Activated CD4-positive, alpha-beta memory T cell treated with anti-CD3 and anti-CD28 coated beads, Interleukin-2, amount 10 ng/mL, durations not matched to agents 7 days and 5 days (primary cell): ENCODE measurements at regions not wholly inside any gene's neighbourhood (a gene's known extent, or its start where the extent isn't known, plus 50 kb on each side); places are given as distances from the start of the nearest gene placed in this dataset.

Experiments used
- CTCF ChIA-PET: fragments of 350-600 bp; sonication (Branson Sonifier 250); formaldehyde crosslinking; loops from one replicate; lab custom pipeline; 2021; ENCODE audit warnings: antibody characterized with exemption, inconsistent platforms; lab: Charles Lee
- POLR2A ChIA-PET: fragments of 350-600 bp; sonication (Branson Sonifier 250); formaldehyde crosslinking; loops from one replicate; lab custom pipeline; 2021; ENCODE audit warnings: antibody characterized with exemption; lab: Charles Lee
- DNase-seq: peaks from one replicate; pipeline ENCODE4 v3.0.0-alpha.2; 2020
- H3K27ac Mint-ChIP-seq: one replicate; pipeline ENCODE4 v1.8.0; 2021; ENCODE audit warnings: mild to moderate bottlenecking, mixed read lengths
- H3K27me3 Mint-ChIP-seq: one replicate; pipeline ENCODE4 v1.8.0; 2021; ENCODE audit warnings: mixed read lengths
- H3K36me3 Mint-ChIP-seq: one replicate; pipeline ENCODE4 v1.8.0; 2021; ENCODE audit warnings: low read depth, mixed read lengths
- H3K4me1 Mint-ChIP-seq: one replicate; pipeline ENCODE4 v1.8.0; 2021; ENCODE audit warnings: mixed read lengths
- H3K4me3 Mint-ChIP-seq: one replicate; pipeline ENCODE4 v1.8.0; 2021; ENCODE audit warnings: mild to moderate bottlenecking, mixed read lengths
- H3K9me3 Mint-ChIP-seq: one replicate; pipeline ENCODE4 v1.8.0; 2021; ENCODE audit warnings: mixed read lengths

- H3K36me3 Mint-ChIP-seq: no peaks in the 10 kb centered on the region
- H3K27me3 Mint-ChIP-seq: no peaks in the 10 kb centered on the region
- DNase-seq: no peak
- POLR2A ChIA-PET: no interaction called here
- no peak overlapping the region for H3K4me3 Mint-ChIP-seq
- H3K4me1 Mint-ChIP-seq: no peaks in the 10 kb centered on the region
- CTCF ChIA-PET: no interaction called here
- no peaks in the 10 kb centered on the region for H3K9me3 Mint-ChIP-seq
- no peak overlapping the region for H3K27ac Mint-ChIP-seq
Observed at GRCh38 chr2:215614296-215614695, 178.4 kb upstream of the FN1 start.

GRCh38 chr2:215613888-215614287 lies 178.0 kb upstream of the FN1 start:
- H3K27me3 Mint-ChIP-seq: no peaks in the 10 kb centered on the region
- no peaks in the 10 kb centered on the region for H3K36me3 Mint-ChIP-seq
- no peaks in the 10 kb centered on the region for H3K9me3 Mint-ChIP-seq
- no peak for DNase-seq
- no peak overlapping the region for H3K4me3 Mint-ChIP-seq
- no peak overlapping the region for H3K27ac Mint-ChIP-seq
- POLR2A ChIA-PET: no interaction called here
- no peaks in the 10 kb centered on the region for H3K4me1 Mint-ChIP-seq
- CTCF ChIA-PET: no interaction called here

GRCh38 chr2:215613280-215613679 lies 177.4 kb upstream of the FN1 start:
- H3K9me3 Mint-ChIP-seq: no peaks in the 10 kb centered on the region

GRCh38 chr2:215612786-215613185 lies 176.9 kb upstream of the FN1 start:
- H3K36me3 Mint-ChIP-seq: no peaks in the 10 kb centered on the region
- no peak overlapping the region for H3K4me3 Mint-ChIP-seq
- H3K9me3 Mint-ChIP-seq: no peaks in the 10 kb centered on the region
- CTCF ChIA-PET: no interaction called here
- no peaks in the 10 kb centered on the region for H3K27me3 Mint-ChIP-seq
- POLR2A ChIA-PET: no interaction called here
- no peak for DNase-seq
- H3K27ac Mint-ChIP-seq: no peak overlapping the region
- H3K4me1 Mint-ChIP-seq: no peaks in the 10 kb centered on the region

More at GRCh38 chr2:215613280-215613679, 177.4 kb upstream of the FN1 start:
- ChIA-PET CTCF (no interaction called here), POLR2A (no interaction called here)
- Mint-ChIP-seq H3K27ac (no peak overlapping the region), H3K4me3 (no peak overlapping the region), H3K4me1 (no peaks in the 10 kb centered on the region), H3K36me3 (no peaks in the 10 kb centered on the region), H3K27me3 (no peaks in the 10 kb centered on the region)
- no peak for DNase-seq

- ChIA-PET POLR2A (no interaction called here), CTCF (no interaction called here)
- Mint-ChIP-seq H3K4me3 (no peak overlapping the region), H3K4me1 (no peaks in the 10 kb centered on the region), H3K9me3 (no peaks in the 10 kb centered on the region), H3K36me3 (no peaks in the 10 kb centered on the region), H3K27ac (no peak overlapping the region), H3K27me3 (no peaks in the 10 kb centered on the region)
- no peak for DNase-seq
Observed at GRCh38 chr2:215611609-215612386, 175.9 kb upstream of the FN1 start.

GRCh38 chr2:215609089-215610032 lies 173.5 kb upstream of the FN1 start:
- Mint-ChIP-seq H3K4me3 (no peak overlapping the region), H3K36me3 (no peaks in the 10 kb centered on the region), H3K27ac (no peak overlapping the region), H3K9me3 (no peaks in the 10 kb centered on the region), H3K4me1 (no peaks in the 10 kb centered on the region), H3K27me3 (no peaks in the 10 kb centered on the region)
- no peak for DNase-seq
- ChIA-PET CTCF (no interaction called here), POLR2A (no interaction called here)

GRCh38 chr2:215607766-215608165 lies 171.9 kb upstream of the FN1 start:
- Mint-ChIP-seq H3K4me1 (no peaks in the 10 kb centered on the region), H3K36me3 (no peaks in the 10 kb centered on the region), H3K27ac (no peak overlapping the region), H3K4me3 (no peak overlapping the region), H3K9me3 (no peaks in the 10 kb centered on the region), H3K27me3 (no peaks in the 10 kb centered on the region)
- DNase-seq: no peak
- CTCF ChIA-PET: no interaction called here
- POLR2A ChIA-PET: no interaction called here

GRCh38 chr2:215606219-215606618 lies 170.4 kb upstream of the FN1 start:
- no peaks in the 10 kb centered on the region for H3K36me3 Mint-ChIP-seq
- ChIA-PET CTCF (no interaction called here), POLR2A (no interaction called here)
- no peak overlapping the region for H3K27ac Mint-ChIP-seq
- H3K4me1 Mint-ChIP-seq: no peaks in the 10 kb centered on the region
- no peaks in the 10 kb centered on the region for H3K27me3 Mint-ChIP-seq
- H3K9me3 Mint-ChIP-seq: no peaks in the 10 kb centered on the region
- H3K4me3 Mint-ChIP-seq: no peak overlapping the region
- no peak for DNase-seq

- Mint-ChIP-seq H3K27me3 (no peaks in the 10 kb centered on the region), H3K9me3 (no peaks in the 10 kb centered on the region)
Observed at GRCh38 chr2:215605214-215605613, 169.3 kb upstream of the FN1 start.

GRCh38 chr2:215604606-215605005 lies 168.7 kb upstream of the FN1 start:
- no peaks in the 10 kb centered on the region for H3K9me3 Mint-ChIP-seq
- no peak for DNase-seq
- no peaks in the 10 kb centered on the region for H3K27me3 Mint-ChIP-seq
- ChIA-PET CTCF (no interaction called here), POLR2A (no interaction called here)
- H3K36me3 Mint-ChIP-seq: no peaks in the 10 kb centered on the region
- no peaks in the 10 kb centered on the region for H3K4me1 Mint-ChIP-seq
- H3K4me3 Mint-ChIP-seq: no peak overlapping the region
- H3K27ac Mint-ChIP-seq: no peak overlapping the region

More at GRCh38 chr2:215605214-215605613, 169.3 kb upstream of the FN1 start:
- no peaks in the 10 kb centered on the region for H3K36me3 Mint-ChIP-seq
- CTCF ChIA-PET: no interaction called here
- POLR2A ChIA-PET: no interaction called here
- no peak overlapping the region for H3K27ac Mint-ChIP-seq
- DNase-seq: no peak
- H3K4me3 Mint-ChIP-seq: no peak overlapping the region
- H3K4me1 Mint-ChIP-seq: no peaks in the 10 kb centered on the region

- Mint-ChIP-seq H3K9me3 (no peaks in the 10 kb centered on the region), H3K36me3 (no peaks in the 10 kb centered on the region)
- CTCF ChIA-PET: no interaction called here
Observed at GRCh38 chr2:215603440-215603839, 167.6 kb upstream of the FN1 start.

GRCh38 chr2:215602997-215603396 lies 167.1 kb upstream of the FN1 start:
- POLR2A ChIA-PET: no interaction called here

More at GRCh38 chr2:215603440-215603839, 167.6 kb upstream of the FN1 start:
- Mint-ChIP-seq H3K4me3 (no peak overlapping the region), H3K27me3 (peaks cover 1% of the 10 kb centered on the region), H3K4me1 (no peaks in the 10 kb centered on the region), H3K27ac (no peak overlapping the region)
- no peak for DNase-seq
- POLR2A ChIA-PET: no interaction called here

GRCh38 chr2:215601990-215602721 lies 166.3 kb upstream of the FN1 start:
- POLR2A ChIA-PET: no interaction called here
- Mint-ChIP-seq H3K4me3 (no peak overlapping the region), H3K9me3 (no peaks in the 10 kb centered on the region), H3K27me3 (peaks cover 1% of the 10 kb centered on the region), H3K4me1 (no peaks in the 10 kb centered on the region), H3K36me3 (no peaks in the 10 kb centered on the region), H3K27ac (no peak overlapping the region)
- DNase-seq: no peak
- CTCF ChIA-PET: interaction anchor here (0.7 kb wide), 1 partner anchor 1383 kb away, joined by 3 read pairs; no protein-coding TSS in a partner anchor

More at GRCh38 chr2:215602997-215603396, 167.1 kb upstream of the FN1 start:
- Mint-ChIP-seq H3K9me3 (no peaks in the 10 kb centered on the region), H3K27me3 (peaks cover 1% of the 10 kb centered on the region), H3K4me1 (no peaks in the 10 kb centered on the region), H3K4me3 (no peak overlapping the region), H3K27ac (no peak overlapping the region), H3K36me3 (no peaks in the 10 kb centered on the region)
- no peak for DNase-seq
- CTCF ChIA-PET: no interaction called here
